ENCODE measurements at regions not wholly inside any gene's neighbourhood (a gene's known extent, or its start where the extent isn't known, plus 50 kb on each side); places are given as distances from the start of the nearest gene placed in this dataset.

DNA sequence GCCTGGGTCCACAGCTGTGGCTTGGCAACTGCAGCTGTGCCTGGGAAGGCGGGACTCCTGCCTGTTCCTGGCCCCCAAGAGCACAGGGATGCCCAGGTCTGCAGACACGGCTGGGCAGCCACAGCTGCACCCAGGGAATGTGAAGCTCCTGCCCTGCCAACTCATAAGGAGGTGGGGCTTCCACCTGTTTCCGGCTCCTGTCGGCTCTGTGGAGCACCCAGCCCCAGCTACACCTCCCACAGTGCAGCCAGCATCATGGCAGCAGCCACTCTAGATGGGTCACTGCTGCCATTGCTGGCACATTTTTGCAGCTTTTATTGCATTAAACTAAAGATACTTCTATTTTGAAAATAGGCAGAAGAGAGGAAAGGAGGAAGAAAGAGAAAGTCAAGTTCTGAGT, 207.9 kb downstream of the SAMD5 start:
- DNase-seq (ENCODE audit: low read depth): no peak

DNA sequence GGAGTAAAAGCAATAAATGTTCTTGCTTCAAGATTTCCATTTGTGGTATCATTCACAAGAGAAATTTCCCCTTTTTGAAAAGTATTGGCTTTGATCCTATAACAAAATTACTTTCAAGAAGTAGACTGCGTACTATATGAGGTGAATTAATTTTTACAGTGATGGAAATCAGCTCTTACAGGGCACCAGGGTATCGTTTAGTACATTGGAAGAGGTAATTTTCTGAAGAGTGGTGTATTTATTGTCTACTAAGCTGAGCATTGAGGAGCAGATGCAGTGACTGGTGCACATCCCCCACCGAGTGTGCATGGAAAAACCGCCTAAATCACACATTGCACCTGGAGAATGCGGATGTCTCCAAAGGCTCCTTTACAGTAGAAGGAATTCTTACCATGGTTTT, 209.5 kb downstream of the SAMD5 start:
- no peak for DNase-seq (ENCODE audit: low read depth)

DNA sequence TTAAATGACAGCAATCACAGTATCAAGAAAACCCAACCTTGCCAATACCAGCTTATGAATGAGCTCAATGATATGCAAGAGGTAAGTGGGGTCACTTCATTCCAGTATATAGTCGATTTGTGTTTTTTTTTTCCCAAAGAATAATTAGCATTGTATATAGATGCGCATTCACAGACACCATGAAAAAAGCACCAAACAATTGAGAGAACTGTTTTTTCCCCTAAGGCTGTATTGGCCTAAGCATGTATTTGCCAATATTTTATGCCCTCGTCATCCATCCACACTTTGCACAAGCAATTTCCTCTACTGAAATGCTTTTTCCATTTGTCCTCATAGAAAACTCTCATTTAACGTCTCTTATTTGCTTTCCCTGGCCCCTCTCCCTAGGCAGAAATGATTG, 213.7 kb downstream of the SAMD5 start:
- no peak for DNase-seq (ENCODE audit: low read depth)

DNA sequence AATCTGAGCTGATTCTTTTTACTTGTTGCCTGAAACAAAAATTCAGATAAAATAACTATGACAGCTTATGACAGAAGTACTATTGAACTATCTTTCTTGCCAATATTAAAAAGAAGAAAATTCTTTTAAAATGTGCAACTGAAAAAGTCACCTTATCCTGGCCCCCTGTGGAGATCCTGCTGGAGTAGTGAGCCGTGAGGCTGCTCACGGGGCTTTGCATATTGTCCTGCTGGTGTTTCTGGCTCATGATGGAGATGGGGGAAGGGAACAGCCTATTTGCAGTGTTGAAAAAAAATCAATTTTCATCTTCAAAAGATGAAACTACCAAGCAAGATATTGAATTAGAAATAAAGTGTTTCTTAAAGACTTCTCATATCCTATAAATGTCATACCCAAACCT, 216.0 kb downstream of the SAMD5 start:
- no peak for DNase-seq (ENCODE audit: low read depth)

DNA sequence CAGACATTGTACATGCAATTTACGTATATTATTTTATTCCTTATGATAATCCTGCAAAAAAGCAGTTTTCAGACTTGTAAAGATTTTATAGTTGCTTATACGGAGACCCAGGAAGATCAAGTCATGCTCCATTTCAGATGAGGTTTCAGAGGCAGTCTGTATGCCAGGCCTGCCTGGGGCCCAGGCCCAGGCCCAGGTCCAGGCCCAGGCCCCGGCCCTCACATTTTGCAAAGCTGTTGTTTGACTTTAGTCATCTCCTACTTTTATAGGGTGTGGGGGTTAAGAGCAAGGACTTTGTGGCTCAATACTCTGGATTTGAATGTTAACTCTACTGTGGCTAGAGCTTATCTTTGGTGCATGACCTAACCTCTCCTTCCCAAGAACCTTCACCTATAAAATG, 217.9 kb downstream of the SAMD5 start:
- no peak for DNase-seq (ENCODE audit: low read depth)

DNA sequence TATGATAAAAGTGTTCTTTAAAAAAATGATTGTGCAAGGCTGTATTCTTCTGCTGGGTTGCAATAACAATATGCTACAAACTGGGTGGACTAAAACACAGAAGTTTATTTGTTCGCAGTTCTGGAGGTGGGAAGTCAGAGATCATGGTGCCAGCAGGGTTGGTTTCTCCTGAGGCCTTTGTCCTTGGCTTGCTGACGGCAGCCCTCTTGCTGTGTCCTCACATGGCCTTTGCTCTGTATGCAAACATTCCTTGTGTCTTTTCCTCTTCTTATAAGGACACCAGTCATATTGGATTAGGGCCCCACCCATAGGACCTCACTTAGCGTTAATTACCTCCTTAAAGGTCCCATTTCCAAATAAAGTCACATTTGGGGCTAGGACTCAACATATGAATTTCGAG, 220.4 kb downstream of the SAMD5 start:
- DNase-seq (ENCODE audit: low read depth): no peak

DNA sequence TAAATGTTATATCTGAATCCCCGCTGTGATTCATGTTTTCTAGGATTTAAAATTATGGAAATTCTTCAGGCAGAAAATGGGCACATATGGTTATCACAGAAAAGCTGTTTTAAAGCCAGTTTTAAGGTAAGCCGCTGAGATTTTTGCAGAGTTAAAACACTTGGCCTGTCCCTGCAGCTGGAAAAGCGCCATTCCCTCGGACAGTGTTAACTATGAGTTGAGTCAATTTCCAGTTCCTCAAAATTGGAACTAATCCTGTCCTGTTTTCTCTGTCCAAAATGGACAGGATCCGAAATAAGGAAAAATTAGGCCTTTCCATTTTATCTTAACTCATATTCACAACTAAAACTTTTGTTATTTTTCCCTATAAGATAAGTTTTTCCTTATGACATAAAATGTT, 225.2 kb downstream of the SAMD5 start:
- DNase-seq (ENCODE audit: low read depth): no peak

DNA sequence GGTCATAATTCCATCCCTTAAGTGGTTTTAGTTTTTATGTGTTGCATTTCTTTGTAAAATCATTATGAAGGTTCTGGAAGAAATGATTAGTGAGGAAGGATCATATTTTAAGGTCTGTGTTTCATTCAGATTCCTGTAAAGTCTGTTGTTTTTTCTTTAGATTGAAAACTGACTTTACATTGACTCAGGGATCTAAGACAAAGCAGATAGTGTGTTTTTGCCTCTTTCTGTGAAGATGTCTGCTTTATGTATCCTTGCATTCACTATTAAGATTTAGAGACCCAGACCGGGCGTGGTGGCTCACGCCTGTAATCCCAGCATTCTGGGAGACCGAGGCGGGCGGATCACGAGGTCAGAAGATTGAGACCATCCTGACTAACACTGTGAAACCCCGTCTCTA, 225.7 kb downstream of the SAMD5 start:
- no peak for DNase-seq (ENCODE audit: low read depth)

DNA sequence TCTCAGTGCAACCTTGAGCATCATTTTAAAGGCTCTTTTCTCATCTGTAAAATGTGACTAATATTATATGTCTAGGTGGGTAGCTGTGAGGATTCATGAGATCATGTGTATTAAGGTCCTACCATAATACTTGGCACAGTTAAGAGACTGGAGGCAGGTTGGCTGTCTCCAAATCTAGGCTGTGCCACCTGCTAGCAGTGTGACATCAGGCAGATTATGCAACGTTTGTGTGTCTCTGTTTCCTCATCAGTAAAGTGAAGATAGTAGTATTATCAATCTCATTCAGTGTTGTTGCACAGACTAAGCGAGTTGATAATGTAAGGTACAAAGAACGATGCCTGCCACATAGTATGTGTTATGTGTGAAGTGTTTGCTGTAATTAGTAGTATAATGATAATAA, 227.4 kb downstream of the SAMD5 start:
- no peak for DNase-seq (ENCODE audit: low read depth)

DNA sequence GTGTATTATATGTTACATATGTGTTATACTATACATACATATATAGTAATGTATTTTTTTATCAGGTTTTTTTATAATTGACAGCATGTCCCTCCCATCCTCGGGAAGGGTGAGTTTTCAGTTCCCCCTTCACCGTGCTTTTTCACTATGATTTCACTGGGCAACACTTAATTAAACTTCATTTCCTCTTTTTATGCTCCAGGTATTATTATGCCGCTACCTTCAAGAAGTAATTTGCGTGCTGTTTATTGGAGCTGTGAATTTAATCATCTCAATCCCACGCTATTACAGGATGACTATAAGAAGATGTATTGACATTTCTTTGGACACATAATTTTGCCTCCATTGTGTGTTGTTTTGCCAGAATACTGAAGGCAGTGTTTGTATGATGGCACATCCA, 228.6 kb downstream of the SAMD5 start:
- DNase-seq (ENCODE audit: low read depth): no peak

DNA sequence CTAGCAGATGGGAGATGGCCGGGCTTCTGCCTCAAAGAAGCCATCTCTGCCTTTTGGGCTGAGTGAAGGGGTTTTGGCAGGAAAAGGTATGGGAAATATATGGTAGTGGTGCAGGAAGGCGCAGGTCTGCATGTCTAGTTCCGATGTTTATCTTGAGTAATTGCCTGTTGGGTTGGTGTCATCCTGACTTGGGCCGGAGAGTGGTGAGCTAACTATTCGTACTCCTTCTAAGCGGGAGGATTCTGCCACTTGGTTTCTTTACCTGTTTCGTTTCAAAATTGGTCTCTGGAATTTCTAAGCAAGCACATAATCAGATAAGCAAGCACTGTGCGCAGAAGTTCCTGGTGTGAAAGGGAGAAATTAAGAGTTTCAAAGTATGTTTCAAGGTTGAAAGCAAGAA, 229.6 kb downstream of the SAMD5 start:
- no peak for DNase-seq (ENCODE audit: low read depth)

DNA sequence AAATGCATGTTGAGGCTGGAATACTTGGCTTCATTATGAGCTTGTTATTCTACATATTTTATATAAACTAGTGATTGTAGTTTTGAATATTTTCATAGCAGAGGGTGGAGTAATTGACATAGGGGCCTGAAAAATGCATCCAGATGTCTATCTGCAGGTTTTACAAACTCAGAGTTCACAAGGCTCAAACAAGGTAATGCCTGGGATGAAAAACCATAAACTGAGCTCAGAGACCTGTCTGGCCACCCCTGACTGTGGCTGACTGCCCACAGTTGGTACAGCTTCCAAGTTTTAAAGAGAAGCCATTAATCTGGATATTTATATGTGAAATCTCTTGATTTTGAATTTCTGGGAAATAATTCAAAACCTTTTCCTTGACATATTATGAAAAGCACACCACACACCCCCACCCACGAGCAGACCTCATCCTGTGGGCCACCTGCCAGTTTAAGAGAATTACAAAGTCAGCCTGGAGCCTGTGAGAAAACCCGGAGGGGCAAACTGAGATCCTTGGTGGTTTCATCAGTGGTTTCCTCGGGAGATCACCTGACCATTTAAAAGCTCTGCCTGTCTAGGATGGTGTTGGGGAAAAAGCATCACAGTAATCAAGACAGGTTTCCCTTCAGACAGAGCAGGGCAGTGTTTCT, 230.1 kb downstream of the SAMD5 start:
- DNase-seq (ENCODE audit: low read depth): no peak

DNA sequence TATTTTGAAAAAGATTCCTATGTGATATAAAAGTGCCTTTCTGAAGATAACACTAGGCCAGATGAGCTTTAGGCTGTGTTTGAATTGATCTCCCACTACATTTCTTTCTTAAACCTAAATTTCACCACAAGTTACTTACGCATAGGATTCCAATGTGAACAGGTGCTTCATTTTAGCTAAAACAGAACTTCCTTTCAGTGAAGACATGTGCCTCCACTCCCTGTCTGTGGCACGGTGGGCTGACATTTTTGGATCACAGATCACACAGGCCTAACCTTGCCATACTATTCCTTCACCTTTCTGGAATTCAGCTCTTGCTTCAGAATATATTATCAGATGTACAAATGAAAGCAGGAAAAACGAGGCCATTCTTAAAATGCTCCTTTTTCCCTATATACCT, 231.8 kb downstream of the SAMD5 start:
- no peak for DNase-seq (ENCODE audit: low read depth)

DNA sequence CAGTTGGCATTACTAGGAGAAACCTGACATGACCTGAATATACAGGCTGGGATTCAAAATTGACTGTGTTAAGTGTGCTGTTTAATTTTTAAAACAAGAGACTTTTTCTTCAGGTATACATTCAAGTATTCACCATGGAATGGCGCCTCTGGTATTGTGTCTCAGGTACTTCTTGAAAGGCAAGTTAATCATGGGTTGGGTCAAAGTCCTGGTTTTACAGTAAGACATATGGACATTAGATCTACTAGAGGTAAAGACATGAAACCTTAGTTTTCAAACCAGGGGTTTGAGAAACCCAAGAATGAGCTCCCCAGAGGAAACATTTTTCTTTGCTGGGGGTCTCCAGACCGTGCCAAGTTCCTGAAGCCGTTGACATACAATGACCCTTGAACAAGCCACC, 232.4 kb downstream of the SAMD5 start:
- DNase-seq (ENCODE audit: low read depth): no peak

DNA sequence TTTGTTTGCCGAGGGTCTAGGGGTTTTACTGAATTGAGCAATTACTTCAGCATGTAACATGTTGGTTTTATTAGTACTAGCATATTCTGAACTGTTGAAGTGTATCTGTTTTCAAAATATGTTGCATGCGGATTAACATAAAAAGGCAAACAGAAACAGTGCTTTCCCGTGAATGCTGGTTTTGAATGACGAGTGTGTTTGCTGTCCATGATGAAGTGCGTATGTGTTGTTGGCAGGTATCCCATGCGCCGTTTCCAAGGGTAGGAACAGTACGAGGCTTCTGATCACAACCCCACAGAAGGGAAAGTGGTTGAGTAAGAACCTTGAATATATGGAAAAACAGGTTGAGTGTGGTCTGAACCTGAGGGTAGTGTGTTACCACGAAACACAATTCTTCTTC, 232.9 kb downstream of the SAMD5 start:
- no peak for DNase-seq (ENCODE audit: low read depth)

DNA sequence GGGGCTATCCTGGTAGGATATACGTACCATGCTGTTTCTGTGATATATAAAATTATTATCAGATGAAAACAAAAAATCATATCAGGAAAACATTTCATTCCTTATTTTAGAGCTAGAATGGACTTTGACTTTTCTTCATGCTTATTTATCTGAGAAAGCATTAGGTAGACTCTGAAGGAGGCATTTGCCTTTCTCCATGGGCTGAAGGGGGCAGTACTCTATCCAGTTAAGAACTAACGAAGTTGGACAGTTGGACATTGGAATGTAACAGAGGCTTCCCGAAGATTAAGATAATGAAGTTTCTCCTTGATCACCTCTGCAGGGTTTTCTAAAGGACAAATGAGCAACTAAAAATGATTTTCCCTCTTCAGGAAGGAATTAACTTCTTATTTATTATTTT, 233.9 kb downstream of the SAMD5 start:
- no peak for DNase-seq (ENCODE audit: low read depth)

DNA sequence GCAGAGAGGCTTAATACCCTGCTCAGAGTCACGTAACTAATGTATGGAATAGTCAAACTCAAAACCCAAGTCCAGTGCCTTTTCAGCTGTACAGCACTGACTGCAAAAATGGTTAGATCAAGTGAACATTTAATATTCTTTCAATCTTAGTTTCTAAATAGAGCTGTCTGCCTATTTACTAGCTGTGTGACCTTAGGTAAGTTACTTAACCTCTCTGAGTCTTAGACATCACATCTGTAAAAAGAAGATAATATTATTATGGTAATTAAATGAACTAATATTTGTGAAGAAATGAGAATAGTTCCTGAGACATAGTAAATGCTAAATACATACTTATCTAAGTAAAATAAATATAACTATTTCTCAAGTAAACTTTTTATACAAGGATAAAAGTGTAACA, 235.5 kb downstream of the SAMD5 start:
- DNase-seq (ENCODE audit: low read depth): no peak

DNA sequence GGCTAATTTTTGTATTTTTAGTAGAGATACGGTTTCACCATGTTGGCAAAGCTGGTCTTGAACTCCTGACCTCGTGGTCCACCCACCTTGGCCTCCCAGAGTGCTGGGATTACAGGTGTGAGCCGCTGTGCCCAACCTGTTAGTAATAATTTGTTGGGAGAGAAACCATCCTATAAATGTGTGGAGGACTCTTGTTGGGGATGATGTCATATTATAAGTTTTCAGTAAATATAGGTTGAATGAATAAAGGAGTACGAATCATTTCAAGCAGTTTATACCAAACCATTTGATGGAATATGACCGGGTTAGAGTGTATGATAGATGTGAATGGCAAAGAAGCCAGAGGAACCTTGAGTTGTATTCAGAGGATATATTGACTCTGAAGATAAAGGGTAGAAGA, 240.8 kb downstream of the SAMD5 start:
- no peak for DNase-seq (ENCODE audit: low read depth)

DNA sequence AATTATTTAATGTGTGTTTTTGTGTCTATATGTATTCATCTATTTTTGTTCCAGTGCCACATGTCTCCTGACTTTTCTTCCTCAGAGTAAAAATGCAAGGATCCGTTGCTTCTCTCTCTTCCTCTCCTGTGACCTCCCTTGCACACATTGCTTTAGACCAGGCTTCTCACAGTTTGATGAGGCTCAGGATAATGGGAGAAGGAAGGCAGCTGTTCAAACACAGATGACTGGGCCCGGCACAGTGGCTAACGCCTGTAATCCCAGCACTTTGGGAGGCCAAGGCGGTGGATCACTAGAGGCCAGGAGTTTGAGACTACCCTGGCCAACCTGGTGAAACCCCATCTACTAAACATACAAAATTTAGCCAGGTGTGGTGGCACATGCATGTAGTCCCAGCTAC, 241.9 kb downstream of the SAMD5 start:
- no peak for DNase-seq (ENCODE audit: low read depth)

DNA sequence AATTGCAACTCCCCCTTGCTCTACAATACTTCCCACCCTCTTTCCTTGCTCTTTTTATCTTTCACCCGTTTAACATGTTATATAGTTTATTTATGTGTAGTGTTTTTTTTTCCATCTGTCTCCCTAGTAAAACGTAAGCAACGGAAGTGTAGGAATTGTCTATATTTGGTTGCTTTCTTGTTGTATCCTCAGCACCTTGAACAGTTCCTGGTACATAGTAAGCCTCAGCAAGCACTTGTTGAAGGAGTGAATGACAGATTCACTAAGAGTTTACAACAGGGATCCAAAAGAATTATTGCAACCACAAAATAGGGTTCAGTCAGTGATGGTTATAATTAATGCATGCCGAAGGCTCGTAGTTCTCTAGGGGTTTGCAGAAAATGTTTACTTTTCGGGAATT, 242.7 kb downstream of the SAMD5 start:
- no peak for DNase-seq (ENCODE audit: low read depth)

DNA sequence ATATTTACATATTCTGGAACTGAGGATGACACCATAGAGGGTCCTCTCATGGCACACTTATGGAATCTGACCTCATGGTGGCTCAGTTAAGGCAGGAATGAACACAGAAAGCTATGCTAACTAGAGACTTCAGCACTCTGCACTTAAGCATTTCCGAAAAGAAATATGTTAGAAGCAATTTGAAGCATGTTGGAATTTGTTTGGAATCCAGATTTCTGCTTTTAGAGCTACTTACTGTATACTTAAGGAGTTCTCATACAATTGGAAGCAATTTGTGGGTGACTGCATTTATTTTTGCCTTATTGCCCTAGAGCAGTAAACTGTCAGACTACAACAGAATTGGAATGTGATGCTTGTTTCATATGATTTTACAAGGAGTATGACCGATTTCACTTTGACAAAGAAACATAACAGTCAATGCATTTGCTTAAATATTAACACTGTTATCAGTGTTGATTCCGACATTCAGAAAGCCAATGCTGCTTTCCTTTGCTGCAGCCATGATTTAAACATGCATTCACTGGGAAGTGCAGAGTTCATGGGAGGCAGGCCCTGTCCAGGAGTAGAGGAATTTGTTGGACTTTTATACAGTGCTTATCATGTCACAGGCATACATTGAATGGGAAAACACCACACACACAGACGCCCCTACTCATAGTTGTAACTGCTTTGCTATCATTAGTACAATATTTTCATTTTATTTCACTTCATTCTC, 244.4 kb downstream of the SAMD5 start:
- DNase-seq (ENCODE audit: low read depth): no peak

DNA sequence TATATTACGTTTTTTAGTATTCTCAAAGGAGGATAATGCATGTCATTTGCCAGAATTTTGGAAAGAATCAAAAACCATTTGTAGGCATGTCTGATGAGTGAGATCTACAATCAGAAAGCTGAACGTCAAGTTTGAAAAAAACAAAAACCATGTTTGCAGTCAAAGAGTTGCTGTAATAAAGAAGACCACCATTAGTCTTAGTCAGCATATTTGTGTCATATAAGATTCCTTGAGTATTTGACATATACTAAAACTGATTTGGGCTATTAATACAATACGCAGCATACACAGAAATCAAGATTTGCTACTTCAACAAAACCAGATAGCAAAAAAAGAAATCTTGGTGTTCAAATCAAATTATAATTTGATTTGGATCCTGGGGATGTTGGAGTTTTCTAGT, 247.5 kb downstream of the SAMD5 start:
- DNase-seq (ENCODE audit: low read depth): no peak

DNA sequence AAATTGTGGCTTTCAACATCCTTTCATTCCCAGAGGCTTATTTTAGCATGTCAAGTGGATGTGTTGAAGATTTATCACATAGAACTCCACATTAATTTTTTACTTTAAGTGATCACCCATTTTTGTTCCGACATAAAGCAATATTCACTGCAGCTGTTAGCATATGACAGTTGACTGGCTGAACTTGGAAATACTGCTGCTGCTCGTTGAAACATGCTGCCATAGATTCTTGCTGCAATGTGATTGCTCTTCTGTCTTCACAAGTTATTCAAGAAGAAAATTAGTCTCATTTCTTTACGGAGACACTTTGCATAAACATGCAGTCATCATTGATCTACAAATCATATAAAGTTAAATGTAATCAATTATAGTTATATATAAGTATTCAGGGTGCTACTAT, 248.4 kb downstream of the SAMD5 start:
- DNase-seq (ENCODE audit: low read depth): no peak

DNA sequence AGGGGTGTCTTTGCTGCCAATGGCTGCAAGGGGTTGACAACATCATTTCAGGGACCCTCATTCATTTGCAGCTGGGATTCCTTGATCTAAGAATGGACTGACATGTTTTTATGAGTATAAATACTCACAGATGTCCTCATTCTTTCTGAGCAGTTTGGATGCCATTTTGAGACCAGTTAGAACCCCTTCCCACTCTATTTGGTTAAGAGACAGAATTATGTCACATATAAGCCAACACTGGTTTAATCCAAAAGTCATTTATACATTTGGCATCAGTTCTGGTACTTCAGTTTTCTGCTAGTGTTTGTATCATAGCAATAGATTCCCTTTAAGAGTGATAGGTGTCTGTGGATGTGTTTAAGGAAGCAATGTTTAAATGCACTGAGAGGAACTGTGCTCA, 248.8 kb downstream of the SAMD5 start:
- DNase-seq (ENCODE audit: low read depth): no peak
